K562 (cell line): ENCODE measurements at regions not wholly inside any gene's neighbourhood (a gene's known extent, or its start where the extent isn't known, plus 50 kb on each side); places are given as distances from the start of the nearest gene placed in this dataset.

Experiments used
- CC2D1A ChIP-seq: fragments of 450-650 bp; IDR thresholded peaks from 2 replicates; pipeline ENCODE4 v1.6.1; 2017; ENCODE audit warnings: mild to moderate bottlenecking
- ELF4 ChIP-seq: fragments of 450-650 bp; formaldehyde crosslinking; IDR thresholded peaks from 2 replicates; pipeline ENCODE4 v1.4.0; 2022; ENCODE audit warnings: missing genetic modification characterization
- GATAD2A ChIP-seq: fragments of 450-650 bp; IDR thresholded peaks from 2 replicates; pipeline ENCODE4 v1.6.1; 2017
- HDAC8 ChIP-seq: fragments of 450-650 bp; IDR thresholded peaks from 2 replicates; pipeline ENCODE4 v1.6.1; 2016; ENCODE audit warnings: mild to moderate bottlenecking, missing genetic modification characterization, moderate library complexity, missing compliant biosample characterization
- IFI16 ChIP-seq: fragments of 250-450 bp; sonication (Bioruptor Pico); IDR thresholded peaks from 2 replicates; pipeline ENCODE4 v2.1.2; 2022; ENCODE audit warnings: mild to moderate bottlenecking, inconsistent platforms
- KLF16 ChIP-seq: IDR thresholded peaks from 2 replicates; pipeline ENCODE4 v1.6.1; 2016; ENCODE audit warnings: antibody characterized with exemption
- POLR2G ChIP-seq: fragments of 200-400 bp; formaldehyde crosslinking; IDR thresholded peaks from 2 replicates; pipeline ENCODE4 v1.6.1; 2017; ENCODE audit warnings: low read depth, mild to moderate bottlenecking, antibody characterized with exemption, low read length, moderate library complexity
- SP2 ChIP-seq: IDR thresholded peaks from 2 replicates; pipeline ENCODE4 v1.6.1; 2011; ENCODE audit warnings: mild to moderate bottlenecking, low read depth, low read length, moderate library complexity; ENCODE audit not compliant: poor library complexity, severe bottlenecking; ENCODE audit errors: extremely low read depth
- TAL1 ChIP-seq: fragments of 450-650 bp; IDR thresholded peaks from 2 replicates; pipeline ENCODE4 v1.6.1; 2016; ENCODE audit warnings: mild to moderate bottlenecking
- ZNF134 ChIP-seq: fragments of 250-450 bp; sonication (Bioruptor Pico); conservative IDR thresholded peaks from 2 replicates; pipeline ENCODE4 v1.4.0; 2020
- ZNF239 ChIP-seq: fragments of 250-450 bp; sonication (Bioruptor Pico); IDR thresholded peaks from 2 replicates; pipeline ENCODE4 v1.4.0; 2020; ENCODE audit warnings: mild to moderate bottlenecking
- ZNF408 ChIP-seq: fragments of 250-450 bp; sonication (Bioruptor Pico); IDR thresholded peaks from 2 replicates; pipeline ENCODE4 v1.4.0; 2020; ENCODE audit warnings: low read depth, mild to moderate bottlenecking, moderate library complexity
- TF ChIP-seq, protein P1 (sequence below): fragments of 450-650 bp; IDR thresholded peaks from 2 replicates; pipeline ENCODE4 v1.6.1; 2016; ENCODE audit warnings: mild to moderate bottlenecking, moderate library complexity
- TF ChIP-seq, protein P2 (sequence below): fragments of 250-450 bp; sonication (Bioruptor Pico); IDR thresholded peaks from 2 replicates; pipeline ENCODE4 v1.9.0; 2021; ENCODE audit warnings: mild to moderate bottlenecking, inconsistent platforms

DNA sequence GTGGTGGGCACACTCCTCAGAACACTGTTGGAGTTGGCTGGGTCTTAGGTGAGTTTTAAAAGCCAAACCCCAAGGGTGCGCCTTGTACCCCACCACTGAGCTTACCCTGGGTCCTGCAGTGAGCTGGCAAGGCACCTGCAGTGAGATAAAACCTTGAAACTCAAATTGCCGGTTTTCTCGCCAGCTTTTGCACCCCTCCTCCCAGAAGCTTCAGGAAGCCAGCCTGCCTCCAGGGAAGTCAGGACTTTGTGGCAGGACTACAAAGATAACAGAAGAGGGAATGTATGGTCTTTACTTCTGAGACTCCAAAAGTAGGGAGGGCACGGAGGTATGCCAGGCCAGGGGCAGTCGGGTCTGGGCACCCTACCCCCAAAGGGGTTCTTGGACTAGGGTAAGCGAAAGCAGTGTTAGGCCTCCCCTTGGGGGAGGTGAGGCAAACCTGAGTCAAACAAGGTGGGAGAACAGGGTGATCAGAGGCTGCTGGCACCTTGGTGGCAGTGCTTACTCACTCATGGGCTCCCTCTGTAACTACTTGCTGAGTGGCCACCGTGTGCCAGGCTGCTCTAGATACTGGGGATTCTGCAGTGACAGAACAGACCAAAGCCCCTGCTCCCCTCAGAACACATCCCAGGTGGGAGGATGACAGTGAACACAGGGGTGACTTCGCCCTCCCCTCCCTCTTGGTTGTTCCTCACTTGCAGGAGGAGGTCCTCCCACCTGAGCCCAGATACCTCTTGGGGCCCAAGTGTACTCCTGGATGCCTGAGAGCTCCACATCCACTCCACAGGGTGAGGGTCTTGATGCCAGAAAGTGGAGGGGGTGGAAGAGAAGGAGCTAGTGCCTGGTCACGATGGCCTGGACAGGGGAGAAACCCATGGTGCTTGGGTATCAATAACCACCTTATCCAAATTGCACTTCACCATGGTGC is 69.3 kb upstream of the RGPD5 start (continued):
- TF ChIP-seq, protein P1, sequence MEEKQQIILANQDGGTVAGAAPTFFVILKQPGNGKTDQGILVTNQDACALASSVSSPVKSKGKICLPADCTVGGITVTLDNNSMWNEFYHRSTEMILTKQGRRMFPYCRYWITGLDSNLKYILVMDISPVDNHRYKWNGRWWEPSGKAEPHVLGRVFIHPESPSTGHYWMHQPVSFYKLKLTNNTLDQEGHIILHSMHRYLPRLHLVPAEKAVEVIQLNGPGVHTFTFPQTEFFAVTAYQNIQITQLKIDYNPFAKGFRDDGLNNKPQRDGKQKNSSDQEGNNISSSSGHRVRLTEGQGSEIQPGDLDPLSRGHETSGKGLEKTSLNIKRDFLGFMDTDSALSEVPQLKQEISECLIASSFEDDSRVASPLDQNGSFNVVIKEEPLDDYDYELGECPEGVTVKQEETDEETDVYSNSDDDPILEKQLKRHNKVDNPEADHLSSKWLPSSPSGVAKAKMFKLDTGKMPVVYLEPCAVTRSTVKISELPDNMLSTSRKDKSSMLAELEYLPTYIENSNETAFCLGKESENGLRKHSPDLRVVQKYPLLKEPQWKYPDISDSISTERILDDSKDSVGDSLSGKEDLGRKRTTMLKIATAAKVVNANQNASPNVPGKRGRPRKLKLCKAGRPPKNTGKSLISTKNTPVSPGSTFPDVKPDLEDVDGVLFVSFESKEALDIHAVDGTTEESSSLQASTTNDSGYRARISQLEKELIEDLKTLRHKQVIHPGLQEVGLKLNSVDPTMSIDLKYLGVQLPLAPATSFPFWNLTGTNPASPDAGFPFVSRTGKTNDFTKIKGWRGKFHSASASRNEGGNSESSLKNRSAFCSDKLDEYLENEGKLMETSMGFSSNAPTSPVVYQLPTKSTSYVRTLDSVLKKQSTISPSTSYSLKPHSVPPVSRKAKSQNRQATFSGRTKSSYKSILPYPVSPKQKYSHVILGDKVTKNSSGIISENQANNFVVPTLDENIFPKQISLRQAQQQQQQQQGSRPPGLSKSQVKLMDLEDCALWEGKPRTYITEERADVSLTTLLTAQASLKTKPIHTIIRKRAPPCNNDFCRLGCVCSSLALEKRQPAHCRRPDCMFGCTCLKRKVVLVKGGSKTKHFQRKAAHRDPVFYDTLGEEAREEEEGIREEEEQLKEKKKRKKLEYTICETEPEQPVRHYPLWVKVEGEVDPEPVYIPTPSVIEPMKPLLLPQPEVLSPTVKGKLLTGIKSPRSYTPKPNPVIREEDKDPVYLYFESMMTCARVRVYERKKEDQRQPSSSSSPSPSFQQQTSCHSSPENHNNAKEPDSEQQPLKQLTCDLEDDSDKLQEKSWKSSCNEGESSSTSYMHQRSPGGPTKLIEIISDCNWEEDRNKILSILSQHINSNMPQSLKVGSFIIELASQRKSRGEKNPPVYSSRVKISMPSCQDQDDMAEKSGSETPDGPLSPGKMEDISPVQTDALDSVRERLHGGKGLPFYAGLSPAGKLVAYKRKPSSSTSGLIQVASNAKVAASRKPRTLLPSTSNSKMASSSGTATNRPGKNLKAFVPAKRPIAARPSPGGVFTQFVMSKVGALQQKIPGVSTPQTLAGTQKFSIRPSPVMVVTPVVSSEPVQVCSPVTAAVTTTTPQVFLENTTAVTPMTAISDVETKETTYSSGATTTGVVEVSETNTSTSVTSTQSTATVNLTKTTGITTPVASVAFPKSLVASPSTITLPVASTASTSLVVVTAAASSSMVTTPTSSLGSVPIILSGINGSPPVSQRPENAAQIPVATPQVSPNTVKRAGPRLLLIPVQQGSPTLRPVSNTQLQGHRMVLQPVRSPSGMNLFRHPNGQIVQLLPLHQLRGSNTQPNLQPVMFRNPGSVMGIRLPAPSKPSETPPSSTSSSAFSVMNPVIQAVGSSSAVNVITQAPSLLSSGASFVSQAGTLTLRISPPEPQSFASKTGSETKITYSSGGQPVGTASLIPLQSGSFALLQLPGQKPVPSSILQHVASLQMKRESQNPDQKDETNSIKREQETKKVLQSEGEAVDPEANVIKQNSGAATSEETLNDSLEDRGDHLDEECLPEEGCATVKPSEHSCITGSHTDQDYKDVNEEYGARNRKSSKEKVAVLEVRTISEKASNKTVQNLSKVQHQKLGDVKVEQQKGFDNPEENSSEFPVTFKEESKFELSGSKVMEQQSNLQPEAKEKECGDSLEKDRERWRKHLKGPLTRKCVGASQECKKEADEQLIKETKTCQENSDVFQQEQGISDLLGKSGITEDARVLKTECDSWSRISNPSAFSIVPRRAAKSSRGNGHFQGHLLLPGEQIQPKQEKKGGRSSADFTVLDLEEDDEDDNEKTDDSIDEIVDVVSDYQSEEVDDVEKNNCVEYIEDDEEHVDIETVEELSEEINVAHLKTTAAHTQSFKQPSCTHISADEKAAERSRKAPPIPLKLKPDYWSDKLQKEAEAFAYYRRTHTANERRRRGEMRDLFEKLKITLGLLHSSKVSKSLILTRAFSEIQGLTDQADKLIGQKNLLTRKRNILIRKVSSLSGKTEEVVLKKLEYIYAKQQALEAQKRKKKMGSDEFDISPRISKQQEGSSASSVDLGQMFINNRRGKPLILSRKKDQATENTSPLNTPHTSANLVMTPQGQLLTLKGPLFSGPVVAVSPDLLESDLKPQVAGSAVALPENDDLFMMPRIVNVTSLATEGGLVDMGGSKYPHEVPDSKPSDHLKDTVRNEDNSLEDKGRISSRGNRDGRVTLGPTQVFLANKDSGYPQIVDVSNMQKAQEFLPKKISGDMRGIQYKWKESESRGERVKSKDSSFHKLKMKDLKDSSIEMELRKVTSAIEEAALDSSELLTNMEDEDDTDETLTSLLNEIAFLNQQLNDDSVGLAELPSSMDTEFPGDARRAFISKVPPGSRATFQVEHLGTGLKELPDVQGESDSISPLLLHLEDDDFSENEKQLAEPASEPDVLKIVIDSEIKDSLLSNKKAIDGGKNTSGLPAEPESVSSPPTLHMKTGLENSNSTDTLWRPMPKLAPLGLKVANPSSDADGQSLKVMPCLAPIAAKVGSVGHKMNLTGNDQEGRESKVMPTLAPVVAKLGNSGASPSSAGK: no peak
- TF ChIP-seq GATAD2A (no peak), ELF4 (no peak), HDAC8 (no peak), ZNF134 (CRISPR knock-in tag) (no peak), ZNF239 (CRISPR knock-in tag) (no peak), TAL1 (no peak), CC2D1A (no peak), POLR2G (no peak), KLF16 (no peak), ZNF408 (CRISPR knock-in tag) (no peak), SP2 (no peak), IFI16 (CRISPR knock-in tag) (no peak)
- TF ChIP-seq, protein P2, sequence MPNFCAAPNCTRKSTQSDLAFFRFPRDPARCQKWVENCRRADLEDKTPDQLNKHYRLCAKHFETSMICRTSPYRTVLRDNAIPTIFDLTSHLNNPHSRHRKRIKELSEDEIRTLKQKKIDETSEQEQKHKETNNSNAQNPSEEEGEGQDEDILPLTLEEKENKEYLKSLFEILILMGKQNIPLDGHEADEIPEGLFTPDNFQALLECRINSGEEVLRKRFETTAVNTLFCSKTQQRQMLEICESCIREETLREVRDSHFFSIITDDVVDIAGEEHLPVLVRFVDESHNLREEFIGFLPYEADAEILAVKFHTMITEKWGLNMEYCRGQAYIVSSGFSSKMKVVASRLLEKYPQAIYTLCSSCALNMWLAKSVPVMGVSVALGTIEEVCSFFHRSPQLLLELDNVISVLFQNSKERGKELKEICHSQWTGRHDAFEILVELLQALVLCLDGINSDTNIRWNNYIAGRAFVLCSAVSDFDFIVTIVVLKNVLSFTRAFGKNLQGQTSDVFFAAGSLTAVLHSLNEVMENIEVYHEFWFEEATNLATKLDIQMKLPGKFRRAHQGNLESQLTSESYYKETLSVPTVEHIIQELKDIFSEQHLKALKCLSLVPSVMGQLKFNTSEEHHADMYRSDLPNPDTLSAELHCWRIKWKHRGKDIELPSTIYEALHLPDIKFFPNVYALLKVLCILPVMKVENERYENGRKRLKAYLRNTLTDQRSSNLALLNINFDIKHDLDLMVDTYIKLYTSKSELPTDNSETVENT (CRISPR knock-in tag): no peak
